ENCODE measurements at regions not wholly inside any gene's neighbourhood (a gene's known extent, or its start where the extent isn't known, plus 50 kb on each side); places are given as distances from the start of the nearest gene placed in this dataset.

DNA sequence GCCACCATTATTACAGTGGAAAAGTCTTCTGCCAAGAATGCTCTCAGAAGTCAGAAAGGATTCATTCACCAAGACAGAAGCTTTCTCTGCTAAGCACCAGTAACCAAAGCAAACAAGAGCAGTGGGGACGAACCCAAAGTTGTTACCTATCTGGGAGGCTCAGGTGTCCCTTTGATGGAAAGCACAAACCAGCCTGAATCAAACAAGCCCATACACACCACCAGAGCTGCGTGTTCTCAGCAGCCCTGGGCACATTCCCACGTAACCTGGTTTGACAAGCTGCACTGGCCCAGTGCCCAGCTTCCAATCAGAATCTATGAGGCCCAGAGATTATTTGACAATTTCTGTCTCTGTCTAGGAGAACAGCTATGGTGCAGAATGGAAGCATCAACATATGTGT lies 252.6 kb downstream of the ACTL7B start:
- Histone ChIP-seq H3K4ac (ENCODE audit: low read depth, low read length) (no peak overlapping the region), H2BK15ac (ENCODE audit: low read depth, low read length) (no peak overlapping the region), H3K18ac (ENCODE audit: low read depth, low read length) (no peak overlapping the region), H2BK20ac (ENCODE audit: low read depth, low read length) (no peak overlapping the region), H3K27me3 (ENCODE audit: control insufficient read depth, insufficient read depth, low read length) (peaks cover 2% of the 10 kb centered on the region; the same call in 1 of the 2 replicates), H3K14ac (replicated peaks; ENCODE audit: low read depth, low read length) (no peak overlapping the region), H3K4me1 (ENCODE audit: control insufficient read depth, insufficient read depth, low read length) (no peaks in the 10 kb centered on the region), H4K8ac (ENCODE audit: low read depth in 2 of 2, low read length in 2 of 2) (no peak overlapping the region), H4K5ac (ENCODE audit: low read depth, low read length) (no peak overlapping the region), H3K23ac (ENCODE audit: low read depth, low read length) (no peak overlapping the region), H3K9ac (ENCODE audit: low read depth, low read length) (no peak overlapping the region), H2BK5ac (ENCODE audit: low read depth, low read length, poor library complexity, severe bottlenecking) (no peak overlapping the region), H3K9me3 (ENCODE audit: control insufficient read depth, insufficient read depth, low read length) (no peaks in the 10 kb centered on the region), H3K36me3 (ENCODE audit: control insufficient read depth, insufficient read depth, low read length) (no peaks in the 10 kb centered on the region), H3K9me1 (ENCODE audit: insufficient read depth, low read length) (no peaks in the 10 kb centered on the region), H4K20me1 (ENCODE audit: insufficient read depth, low read length) (no peaks in the 10 kb centered on the region), H2BK120ac (ENCODE audit: low read depth, low read length) (no peak overlapping the region), H3K56ac (ENCODE audit: extremely low read depth, insufficient read depth, low read length) (no peak overlapping the region), H2AK5ac (ENCODE audit: low read depth, low read length) (no peak overlapping the region), H4K91ac (ENCODE audit: insufficient read depth, low read depth, low read length) (no peak overlapping the region), H3K27ac (ENCODE audit: insufficient read depth, low read length) (no peak overlapping the region), H3K4me2 (ENCODE audit: low read depth, low read length) (no peak overlapping the region), H3K4me3 (ENCODE audit: insufficient read depth, low read depth, low read length) (no peak overlapping the region), H2AFZ (replicated peaks; ENCODE audit: low read length, poor library complexity) (no peak overlapping the region), H3K79me1 (ENCODE audit: low read depth in 1 of 2, low read length in 2 of 2) (no peaks in the 10 kb centered on the region), H2AK9ac (replicated peaks; ENCODE audit: low read depth, low read length, poor library complexity) (no peak overlapping the region)
- dilution Hi-C loops (cut with HindIII; ENCODE audit: low sequenced_read_pairs, unreplicated experiment): no loop called here
- POLR2A ChIA-PET (ENCODE audit: unreplicated experiment): no interaction called here
- intact Hi-C loops (cut with micrococcal nuclease): no loop called here
- DNase-seq (no peak), ATAC-seq (ENCODE audit: low read depth) (no peak)
- TF ChIP-seq MAFK (IDR thresholded peaks at IDR 0.05; ENCODE audit: low read depth, low read length) (no peak), MAZ (IDR thresholded peaks at IDR 0.05; ENCODE audit: borderline replicate concordance, low read depth, low read length) (no peak), NFE2L2 (IDR thresholded peaks at IDR 0.05; ENCODE audit: low read depth, low read length) (no peak), BHLHE40 (IDR thresholded peaks at IDR 0.05; ENCODE audit: low read depth, low read length) (no peak), SMC3 (IDR thresholded peaks at IDR 0.05; ENCODE audit: low read depth, low read length) (no peak), MXI1 (IDR thresholded peaks at IDR 0.05; ENCODE audit: borderline replicate concordance, low read depth, low read length) (no peak), POLR2A (IDR thresholded peaks at IDR 0.05; ENCODE audit: low read depth, low read length) (no peak), RAD21 (IDR thresholded peaks at IDR 0.05; ENCODE audit: low read length) (no peak), RCOR1 (IDR thresholded peaks at IDR 0.05; ENCODE audit: insufficient replicate concordance, low read length) (no peak), CEBPB (IDR thresholded peaks at IDR 0.05; ENCODE audit: low read depth, low read length) (no peak), CHD1 (IDR thresholded peaks at IDR 0.05; ENCODE audit: low read depth, low read length) (no peak)
- TF ChIP-seq, protein P1, sequence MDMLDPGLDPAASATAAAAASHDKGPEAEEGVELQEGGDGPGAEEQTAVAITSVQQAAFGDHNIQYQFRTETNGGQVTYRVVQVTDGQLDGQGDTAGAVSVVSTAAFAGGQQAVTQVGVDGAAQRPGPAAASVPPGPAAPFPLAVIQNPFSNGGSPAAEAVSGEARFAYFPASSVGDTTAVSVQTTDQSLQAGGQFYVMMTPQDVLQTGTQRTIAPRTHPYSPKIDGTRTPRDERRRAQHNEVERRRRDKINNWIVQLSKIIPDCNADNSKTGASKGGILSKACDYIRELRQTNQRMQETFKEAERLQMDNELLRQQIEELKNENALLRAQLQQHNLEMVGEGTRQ (IDR thresholded peaks at IDR 0.05; ENCODE audit: low read depth, low read length): no peak
- TF ChIP-seq, protein P2, sequence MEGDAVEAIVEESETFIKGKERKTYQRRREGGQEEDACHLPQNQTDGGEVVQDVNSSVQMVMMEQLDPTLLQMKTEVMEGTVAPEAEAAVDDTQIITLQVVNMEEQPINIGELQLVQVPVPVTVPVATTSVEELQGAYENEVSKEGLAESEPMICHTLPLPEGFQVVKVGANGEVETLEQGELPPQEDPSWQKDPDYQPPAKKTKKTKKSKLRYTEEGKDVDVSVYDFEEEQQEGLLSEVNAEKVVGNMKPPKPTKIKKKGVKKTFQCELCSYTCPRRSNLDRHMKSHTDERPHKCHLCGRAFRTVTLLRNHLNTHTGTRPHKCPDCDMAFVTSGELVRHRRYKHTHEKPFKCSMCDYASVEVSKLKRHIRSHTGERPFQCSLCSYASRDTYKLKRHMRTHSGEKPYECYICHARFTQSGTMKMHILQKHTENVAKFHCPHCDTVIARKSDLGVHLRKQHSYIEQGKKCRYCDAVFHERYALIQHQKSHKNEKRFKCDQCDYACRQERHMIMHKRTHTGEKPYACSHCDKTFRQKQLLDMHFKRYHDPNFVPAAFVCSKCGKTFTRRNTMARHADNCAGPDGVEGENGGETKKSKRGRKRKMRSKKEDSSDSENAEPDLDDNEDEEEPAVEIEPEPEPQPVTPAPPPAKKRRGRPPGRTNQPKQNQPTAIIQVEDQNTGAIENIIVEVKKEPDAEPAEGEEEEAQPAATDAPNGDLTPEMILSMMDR (conservative IDR thresholded peaks at IDR 0.05; ENCODE audit: low read depth, low read length): no peak
- TF ChIP-seq, protein P3, sequence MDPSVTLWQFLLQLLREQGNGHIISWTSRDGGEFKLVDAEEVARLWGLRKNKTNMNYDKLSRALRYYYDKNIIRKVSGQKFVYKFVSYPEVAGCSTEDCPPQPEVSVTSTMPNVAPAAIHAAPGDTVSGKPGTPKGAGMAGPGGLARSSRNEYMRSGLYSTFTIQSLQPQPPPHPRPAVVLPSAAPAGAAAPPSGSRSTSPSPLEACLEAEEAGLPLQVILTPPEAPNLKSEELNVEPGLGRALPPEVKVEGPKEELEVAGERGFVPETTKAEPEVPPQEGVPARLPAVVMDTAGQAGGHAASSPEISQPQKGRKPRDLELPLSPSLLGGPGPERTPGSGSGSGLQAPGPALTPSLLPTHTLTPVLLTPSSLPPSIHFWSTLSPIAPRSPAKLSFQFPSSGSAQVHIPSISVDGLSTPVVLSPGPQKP (IDR thresholded peaks at IDR 0.05; ENCODE audit: borderline replicate concordance, low read depth, low read length): no peak
- CTCF ChIA-PET: no interaction called here
- in situ Hi-C loops (cut with MboI; ENCODE audit: low sequenced_read_pairs): no loop called here
- WGBS, 2 experiments (ENCODE audit: extremely low coverage in 2 of 2, insufficient read length in 1 of 2): 20% methylated on average over 1 of the region's 3 CpGs; no CpG with 5 or more reads in 1 of the 2 experiments
- BruUV-seq (replicated peaks): no TSS peak
